IMR-90 (cell line): ENCODE measurements at regions not wholly inside any gene's neighbourhood (a gene's known extent, or its start where the extent isn't known, plus 50 kb on each side); places are given as distances from the start of the nearest gene placed in this dataset.

Experiments used
- ATAC-seq: fragments of 200-7000 bp; cut with Tn5 transposase; 2 replicates; pipeline ENCODE4 v1.9.1; 2020; ENCODE audit warnings: low read depth, mild to moderate bottlenecking, moderate library complexity
- BruUV-seq: library from RNA; stranded (reverse); fragments of 400-500 nt; replicated peaks from 2 replicates; lab custom pipeline; 2021; lab: Mats Ljungman, UMichigan
- CTCF ChIA-PET: fragments of 300-600 bp; formaldehyde crosslinking; extraction: SDS; loops from one replicate; lab custom pipeline; 2021; ENCODE audit warnings: antibody characterized with exemption; lab: Yijun Ruan, JAX
- POLR2A ChIA-PET: fragments of 300-600 bp; sonication (Branson Sonifier 250); formaldehyde crosslinking; loops from one replicate; lab custom pipeline; 2022; ENCODE audit warnings: antibody characterized with exemption; ENCODE audit not compliant: unreplicated experiment; lab: Charles Lee
- DNase-seq: peaks from one replicate; pipeline ENCODE4 v3.0.0; 2013
- H2AFZ ChIP-seq: replicated peaks from 2 replicates; pipeline ENCODE3; 2013; ENCODE audit warnings: low read length, mild to moderate bottlenecking; ENCODE audit not compliant: poor library complexity
- H2AK5ac ChIP-seq: 2 replicates; pipeline ENCODE4 v1.6.1; 2013; ENCODE audit warnings: low read depth, low read length, inconsistent platforms
- H2AK9ac ChIP-seq: replicated peaks from 2 replicates; pipeline ENCODE3; 2013; ENCODE audit warnings: mild to moderate bottlenecking, low read depth, low read length, moderate library complexity; ENCODE audit not compliant: poor library complexity
- H2BK120ac ChIP-seq: 2 replicates; pipeline ENCODE4 v1.6.1; 2013; ENCODE audit warnings: low read depth, low read length, inconsistent platforms
- H2BK15ac ChIP-seq: 3 replicates; pipeline ENCODE4 v1.6.1; 2013; ENCODE audit warnings: low read depth, low read length, inconsistent platforms
- H2BK20ac ChIP-seq: 2 replicates; pipeline ENCODE4 v1.6.1; 2013; ENCODE audit warnings: low read depth, mild to moderate bottlenecking, inconsistent platforms, low read length, moderate library complexity
- H2BK5ac ChIP-seq: 2 replicates; pipeline ENCODE4 v1.6.1; 2013; ENCODE audit warnings: mild to moderate bottlenecking, low read depth, low read length, inconsistent platforms; ENCODE audit not compliant: poor library complexity, severe bottlenecking
- H3K14ac ChIP-seq: replicated peaks from 2 replicates; pipeline ENCODE4 v1.6.1; 2013; ENCODE audit warnings: low read depth, low read length, inconsistent platforms
- H3K18ac ChIP-seq: 2 replicates; pipeline ENCODE4 v1.6.1; 2013; ENCODE audit warnings: low read depth, low read length, control low read depth
- H3K23ac ChIP-seq: 2 replicates; pipeline ENCODE4 v1.6.1; 2013; ENCODE audit warnings: low read depth, low read length, inconsistent platforms
- H3K27ac ChIP-seq: 2 replicates; pipeline ENCODE4 v1.5.1; 2013; ENCODE audit warnings: mild to moderate bottlenecking, control low read depth, low read length; ENCODE audit not compliant: insufficient read depth
- H3K27me3 ChIP-seq: 2 replicates; pipeline ENCODE4 v1.6.1; 2013; ENCODE audit warnings: low read length; ENCODE audit not compliant: control insufficient read depth, insufficient read depth
- H3K36me3 ChIP-seq: 2 replicates; pipeline ENCODE4 v1.6.1; 2013; ENCODE audit warnings: low read length, mixed read lengths; ENCODE audit not compliant: control insufficient read depth, insufficient read depth
- H3K4ac ChIP-seq: 2 replicates; pipeline ENCODE4 v1.6.1; 2013; ENCODE audit warnings: low read depth, low read length, inconsistent platforms
- H3K4me1 ChIP-seq: 2 replicates; pipeline ENCODE4 v1.6.1; 2013; ENCODE audit warnings: low read length, mixed read lengths; ENCODE audit not compliant: control insufficient read depth, insufficient read depth
- H3K4me2 ChIP-seq: 2 replicates; pipeline ENCODE4 v1.6.1; 2013; ENCODE audit warnings: low read depth, mild to moderate bottlenecking, control low read depth, low read length, moderate library complexity
- H3K4me3 ChIP-seq: 2 replicates; pipeline ENCODE4 v1.5.1; 2013; ENCODE audit warnings: low read depth, mild to moderate bottlenecking, control low read depth, low read length, moderate library complexity; ENCODE audit not compliant: insufficient read depth
- H3K56ac ChIP-seq: 2 replicates; pipeline ENCODE4 v1.6.1; 2013; ENCODE audit warnings: low read length, inconsistent platforms; ENCODE audit not compliant: insufficient read depth; ENCODE audit errors: extremely low read depth
- H3K79me1 ChIP-seq, 2 experiments: 2 replicates each; pipeline ENCODE4 v1.6.1; 2013; ENCODE audit warnings: low read length in 2 of 2, inconsistent platforms in 1 of 2, low read depth in 1 of 2
- H3K9ac ChIP-seq: 2 replicates; pipeline ENCODE4 v1.6.1; 2013; ENCODE audit warnings: low read depth, low read length, control low read depth
- H3K9me1 ChIP-seq: 2 replicates; pipeline ENCODE4 v1.6.1; 2013; ENCODE audit warnings: low read length, inconsistent platforms; ENCODE audit not compliant: insufficient read depth
- H3K9me3 ChIP-seq: 2 replicates; pipeline ENCODE4 v1.6.1; 2013; ENCODE audit warnings: low read length; ENCODE audit not compliant: control insufficient read depth, insufficient read depth
- H4K20me1 ChIP-seq: 2 replicates; pipeline ENCODE4 v1.6.1; 2013; ENCODE audit warnings: low read length, inconsistent platforms; ENCODE audit not compliant: insufficient read depth
- H4K5ac ChIP-seq: 2 replicates; pipeline ENCODE4 v1.6.1; 2013; ENCODE audit warnings: mild to moderate bottlenecking, low read depth, low read length, control low read depth
- H4K8ac ChIP-seq, 2 experiments: 2 replicates each; pipeline ENCODE4 v1.6.1; 2013; ENCODE audit warnings: low read depth in 2 of 2, low read length in 2 of 2, control low read depth in 1 of 2, inconsistent platforms in 1 of 2
- H4K91ac ChIP-seq: 2 replicates; pipeline ENCODE4 v1.6.1; 2013; ENCODE audit warnings: low read depth, low read length, inconsistent platforms; ENCODE audit not compliant: insufficient read depth
- CEBPB ChIP-seq: IDR thresholded peaks from 2 replicates; pipeline ENCODE4 v1.6.1; 2012; ENCODE audit warnings: low read depth, low read length, improper control_type of control experiment
- CHD1 ChIP-seq: IDR thresholded peaks from 2 replicates; pipeline ENCODE4 v1.6.1; 2012; ENCODE audit warnings: low read depth, low read length, improper control_type of control experiment
- ELK1 ChIP-seq: fragments of 150-350 bp; IDR thresholded peaks from 2 replicates; pipeline ENCODE4 v1.6.1; 2016; ENCODE audit warnings: low read depth, mild to moderate bottlenecking, low read length, moderate library complexity, borderline replicate concordance
- MAFK ChIP-seq: IDR thresholded peaks from 2 replicates; pipeline ENCODE4 v1.6.1; 2012; ENCODE audit warnings: low read depth, low read length, improper control_type of control experiment
- MAZ ChIP-seq: IDR thresholded peaks from 2 replicates; pipeline ENCODE4 v1.6.1; 2012; ENCODE audit warnings: low read depth, mild to moderate bottlenecking, low read length, improper control_type of control experiment, moderate library complexity, borderline replicate concordance
- POLR2A ChIP-seq: IDR thresholded peaks from 2 replicates; pipeline ENCODE4 v1.6.1; 2012; ENCODE audit warnings: mild to moderate bottlenecking, low read depth, low read length
- RAD21 ChIP-seq: IDR thresholded peaks from 2 replicates; pipeline ENCODE4 v1.6.1; 2012; ENCODE audit warnings: low read length, improper control_type of control experiment
- RCOR1 ChIP-seq: IDR thresholded peaks from 2 replicates; pipeline ENCODE4 v1.6.1; 2012; ENCODE audit warnings: mild to moderate bottlenecking, low read length, improper control_type of control experiment; ENCODE audit not compliant: insufficient replicate concordance
- RFX5 ChIP-seq: IDR thresholded peaks from 2 replicates; pipeline ENCODE4 v1.8.0; 2012; ENCODE audit warnings: low read depth, mild to moderate bottlenecking, low read length, moderate library complexity
- SMC3 ChIP-seq: fragments of 150-350 bp; IDR thresholded peaks from 2 replicates; pipeline ENCODE4 v1.6.1; 2016; ENCODE audit warnings: low read depth, mild to moderate bottlenecking, antibody characterized with exemption, low read length, moderate library complexity
- USF2 ChIP-seq: fragments of 150-350 bp; IDR thresholded peaks from 2 replicates; pipeline ENCODE4 v1.6.1; 2017; ENCODE audit warnings: mild to moderate bottlenecking, antibody characterized with exemption, low read length, low read depth
- WGBS, 2 experiments: methylation state at CpG; one replicate each; pipeline versions ENCODE4 v1.1.5 to v1.1.7; 2013; ENCODE audit warnings: missing lambda C conversion rate in 2 of 2; ENCODE audit not compliant: insufficient read length in 1 of 2; ENCODE audit errors: extremely low coverage in 2 of 2; 5-methylcytosine and 5-hydroxymethylcytosine counted together
- dilution Hi-C: fragments of 300-500 bp; cut with HindIII; formaldehyde crosslinking; loops from one replicate; pipeline ENCODE4 v1.14.3; 2018; ENCODE audit warnings: low sequenced_read_pairs; ENCODE audit not compliant: unreplicated experiment
- in situ Hi-C: fragments of 300-500 bp; cut with MboI; formaldehyde crosslinking; loops from 3 replicates; pipeline ENCODE4 v1.14.3; 2019; ENCODE audit warnings: low sequenced_read_pairs, inconsistent platforms, mixed read lengths
- intact Hi-C: fragments of 100-400 bp; cut with micrococcal nuclease; formaldehyde crosslinking; loops from 2 replicates; pipeline ENCODE4 v1.10.0; 2022

GRCh38 chr2:144240656-144241339 is 279.1 kb downstream of the ZEB2 start:
- H2AFZ ChIP-seq, result no peak overlapping the region
- no peaks in the 10 kb centered on the region for H3K9me3 ChIP-seq
- H4K8ac ChIP-seq, result no peak overlapping the region
- intact Hi-C loops (no loop called here), in situ Hi-C loops (no loop called here), dilution Hi-C loops (no loop called here)
- H3K18ac ChIP-seq, result no peak overlapping the region
- H3K56ac ChIP-seq, result no peak overlapping the region
- no peak overlapping the region for H4K5ac ChIP-seq
- no peak for TF ChIP-seq SMC3
- TF ChIP-seq CHD1, result no peak
- no peak for TF ChIP-seq RAD21
- TF ChIP-seq MAFK, result no peak
- no peak for TF ChIP-seq USF2
- TF ChIP-seq RFX5, result no peak
- TF ChIP-seq ELK1, result no peak
- TF ChIP-seq MAZ, result no peak
- no peak for TF ChIP-seq CEBPB
- no peak for TF ChIP-seq POLR2A
- no peak for TF ChIP-seq RCOR1
- no peak overlapping the region for H2BK120ac ChIP-seq
- ChIA-PET POLR2A (no interaction called here), CTCF (no interaction called here)
- no peak overlapping the region for H4K91ac ChIP-seq
- WGBS, 2 experiments, result 50% methylated on average over 1 of the region's 3 CpGs; no CpG with 5 or more reads in 1 of the 2 experiments
- no peak overlapping the region for H2BK15ac ChIP-seq
- H3K27ac ChIP-seq, result no peak overlapping the region
- H3K79me1 ChIP-seq, result 0 out of 4 replicates have a peak, but pooled peaks cover 0 to 4% of the 10 kb centered on the region in 2 experiments
- no peaks in the 10 kb centered on the region for H3K27me3 ChIP-seq
- H2AK5ac ChIP-seq, result no peak overlapping the region
- no peak overlapping the region for H2BK5ac ChIP-seq
- no peak overlapping the region for H3K4me2 ChIP-seq
- H3K4ac ChIP-seq, result no peak overlapping the region
- DNase-seq (no peak), ATAC-seq (no peak)
- H3K4me1 ChIP-seq, result no peaks in the 10 kb centered on the region
- no peak overlapping the region for H3K23ac ChIP-seq
- no peaks in the 10 kb centered on the region for H3K36me3 ChIP-seq
- H2AK9ac ChIP-seq, result no peak overlapping the region
- H2BK20ac ChIP-seq, result no peak overlapping the region
- no peak overlapping the region for H3K4me3 ChIP-seq
- BruUV-seq, result no TSS peak
- no peak overlapping the region for H3K14ac ChIP-seq
- no peaks in the 10 kb centered on the region for H4K20me1 ChIP-seq
- peaks cover 4% of the 10 kb centered on the region; the same call in 1 of the 2 replicates for H3K9me1 ChIP-seq
- H3K9ac ChIP-seq, result no peak overlapping the region
